Tibial nerve (tissue), 4 donors: ENCODE measurements at regions not wholly inside any gene's neighbourhood (a gene's known extent, or its start where the extent isn't known, plus 50 kb on each side); places are given as distances from the start of the nearest gene placed in this dataset.

ENCODE experiments used
- DNase-seq, 2 donors: peaks; one replicate each; pipeline ENCODE4 v3.0.0-alpha.2; 2019; ENCODE audit warnings: low spot score in 2 of 2
- H3K27ac ChIP-seq, 4 donors: fragments of 200-600 bp; sonication (generic) in 3 of 4; one replicate each; pipeline ENCODE4 v1.5.1; 2017 to 2019; ENCODE audit warnings: mild to moderate bottlenecking in 1 of 4
- H3K27me3 ChIP-seq, 2 donors: fragments of 200-600 bp; sonication (generic) in 1 of 2; one replicate each; pipeline versions ENCODE4 v1.5.1 to v1.6.0; 2017 to 2019
- H3K36me3 ChIP-seq, 3 donors: fragments of 200-600 bp; sonication (generic); one replicate each; pipeline ENCODE4 v1.5.1; 2018 to 2019
- H3K4me1 ChIP-seq, 4 donors: fragments of 200-600 bp; sonication (generic) in 3 of 4; one replicate each; pipeline ENCODE4 v1.5.1; 2017 to 2019
- H3K4me3 ChIP-seq, 4 donors: fragments of 200-600 bp; sonication (generic) in 3 of 4; one replicate each; pipeline ENCODE4 v1.5.1; 2017 to 2019; ENCODE audit warnings: mild to moderate bottlenecking in 1 of 4, moderate library complexity in 1 of 4
- H3K9me3 ChIP-seq, 4 donors: fragments of 200-600 bp; sonication (generic) in 3 of 4; one replicate each; pipeline ENCODE4 v1.5.1; 2017 to 2019
- CTCF ChIP-seq, 5 experiments: fragments of 200-600 bp in 3 of 5; fragments of 450-650 bp in 2 of 5; sonication (generic) in 3 of 5; IDR thresholded peaks; one replicate each; pipeline ENCODE4 v1.5.1; 2016 to 2019; ENCODE audit warnings: antibody characterized with exemption in 5 of 5, mild to moderate bottlenecking in 3 of 5, moderate library complexity in 2 of 5
- EP300 ChIP-seq, 2 donors: sonication (generic); formaldehyde crosslinking; IDR thresholded peaks; one replicate each; pipeline ENCODE4 v1.6.1; 2017; ENCODE audit warnings: antibody characterized with exemption in 2 of 2, mild to moderate bottlenecking in 1 of 2
- POLR2A ChIP-seq, 2 donors: fragments of 450-650 bp; IDR thresholded peaks; one replicate each; pipeline ENCODE4 v1.6.1; 2017; ENCODE audit warnings: antibody characterized with exemption in 2 of 2, mild to moderate bottlenecking in 2 of 2, moderate library complexity in 2 of 2
- WGBS, 2 donors: methylation state at CpG; one replicate each; pipeline ENCODE4 v1.1.5; 2018; 5-methylcytosine and 5-hydroxymethylcytosine counted together

DNA sequence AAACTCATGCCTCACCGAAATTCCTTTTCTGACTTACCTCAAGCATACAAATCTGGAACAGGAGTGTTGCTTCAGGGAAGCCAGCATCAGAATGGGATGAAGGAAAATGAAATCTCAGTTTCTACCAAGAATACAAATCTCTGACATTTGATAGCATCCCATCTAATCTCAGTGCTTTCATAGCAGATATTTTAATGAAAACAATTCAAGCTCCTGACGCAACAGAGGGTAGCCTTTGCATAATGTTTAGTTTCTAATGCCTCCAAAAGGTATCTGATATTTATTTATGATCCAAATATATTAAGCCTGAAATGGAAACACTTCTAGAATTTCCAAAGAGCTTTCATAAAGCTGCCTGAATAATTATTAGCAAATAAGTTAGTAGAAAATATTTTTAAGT lies 251.4 kb downstream of the DEPDC1B start:
- no peak overlapping the region for H3K27ac ChIP-seq
- no peaks in the 10 kb centered on the region for H3K27me3 ChIP-seq
- no peak for DNase-seq
- WGBS, 2 donors = 84 to 89% methylated on average over 2 of the region's 2 CpGs
- H3K4me1 ChIP-seq = no peaks in the 10 kb centered on the region
- no peaks in the 10 kb centered on the region for H3K36me3 ChIP-seq
- no peaks in the 10 kb centered on the region for H3K9me3 ChIP-seq
- H3K4me3 ChIP-seq = no peak overlapping the region
- TF ChIP-seq CTCF (IDR thresholded peaks at IDR 0.05) = no peak
- no peak for TF ChIP-seq POLR2A (IDR thresholded peaks at IDR 0.05)
- TF ChIP-seq EP300 (IDR thresholded peaks at IDR 0.05) = no peak

- H3K27me3 ChIP-seq = no peaks in the 10 kb centered on the region
- no peaks in the 10 kb centered on the region for H3K9me3 ChIP-seq
- no peak overlapping the region for H3K27ac ChIP-seq
- no peaks in the 10 kb centered on the region for H3K4me1 ChIP-seq
- no peak for DNase-seq
- no peak overlapping the region for H3K4me3 ChIP-seq
- WGBS, 2 donors = 71 to 72% methylated on average over 5 of the region's 5 CpGs
- TF ChIP-seq EP300 (IDR thresholded peaks at IDR 0.05) = no peak
- no peak for TF ChIP-seq CTCF (IDR thresholded peaks at IDR 0.05)
- no peaks in the 10 kb centered on the region for H3K36me3 ChIP-seq
Observed at GRCh38 chr5:60447488-60447920, 252.5 kb downstream of the DEPDC1B start.

GRCh38 chr5:60446917-60447316 lies 253.0 kb downstream of the DEPDC1B start:
- Histone ChIP-seq H3K36me3 (no peaks in the 10 kb centered on the region), H3K27ac (no peak overlapping the region), H3K4me1 (no peaks in the 10 kb centered on the region), H3K9me3 (no peaks in the 10 kb centered on the region), H3K4me3 (no peak overlapping the region), H3K27me3 (no peaks in the 10 kb centered on the region)
- TF ChIP-seq EP300 (IDR thresholded peaks at IDR 0.05) = no peak
- no peak for TF ChIP-seq POLR2A (IDR thresholded peaks at IDR 0.05)
- TF ChIP-seq CTCF (IDR thresholded peaks at IDR 0.05) = no peak
- WGBS, 2 donors = 67 to 83% methylated on average over 3 of the region's 3 CpGs
- no peak for DNase-seq

- 57 to 61% methylated on average over 1 of the region's 1 CpG for WGBS, 2 donors
- H3K27ac ChIP-seq = no peak overlapping the region
- DNase-seq = no peak
- no peak overlapping the region for H3K4me3 ChIP-seq
- no peaks in the 10 kb centered on the region for H3K36me3 ChIP-seq
- no peaks in the 10 kb centered on the region for H3K9me3 ChIP-seq
- H3K27me3 ChIP-seq = no peaks in the 10 kb centered on the region
- no peak for TF ChIP-seq EP300 (IDR thresholded peaks at IDR 0.05)
- no peak for TF ChIP-seq POLR2A (IDR thresholded peaks at IDR 0.05)
- TF ChIP-seq CTCF (IDR thresholded peaks at IDR 0.05) = no peak
- no peaks in the 10 kb centered on the region for H3K4me1 ChIP-seq
Observed at GRCh38 chr5:60445921-60446320, 254.0 kb downstream of the DEPDC1B start.

GRCh38 chr5:60445427-60445826 lies 254.5 kb downstream of the DEPDC1B start:
- H3K4me1 ChIP-seq = no peaks in the 10 kb centered on the region
- DNase-seq = no peak
- H3K36me3 ChIP-seq = no peaks in the 10 kb centered on the region
- no peaks in the 10 kb centered on the region for H3K9me3 ChIP-seq
- H3K4me3 ChIP-seq = no peak overlapping the region
- H3K27me3 ChIP-seq = no peaks in the 10 kb centered on the region
- TF ChIP-seq CTCF (IDR thresholded peaks at IDR 0.05) = no peak
- TF ChIP-seq POLR2A (IDR thresholded peaks at IDR 0.05) = no peak
- no peak for TF ChIP-seq EP300 (IDR thresholded peaks at IDR 0.05)
- no peak overlapping the region for H3K27ac ChIP-seq
